GM19239 (cell line): ENCODE measurements at regions not wholly inside any gene's neighbourhood (a gene's known extent, or its start where the extent isn't known, plus 50 kb on each side); places are given as distances from the start of the nearest gene placed in this dataset.
"Not testable (repeated sequence)": the region's sequence is repeated elsewhere in the genome, so short reads cannot be mapped to it uniquely, and the experiment has no call there.

Experiments used
- DNase-seq: peaks from one replicate; pipeline ENCODE4 v3.0.0; 2011; ENCODE audit warnings: low spot score; ENCODE audit not compliant: insufficient read length
- FAIRE-seq: peaks from 2 replicates; lab custom pipeline; 2011; peaks lifted over from hg19 to GRCh38; lab: Jason Lieb, UNC

- DNase-seq (peak; percentile 67), FAIRE-seq (peak; percentile 94)
These were observed 60.0 kb upstream of the ATP5PO start for GRCh38 chr21:33975548-33976081.

- DNase-seq (no peak), FAIRE-seq (peak; percentile 33)
These were observed 59.2 kb upstream of the ATP5PO start for GRCh38 chr21:33974513-33975468.

DNA sequence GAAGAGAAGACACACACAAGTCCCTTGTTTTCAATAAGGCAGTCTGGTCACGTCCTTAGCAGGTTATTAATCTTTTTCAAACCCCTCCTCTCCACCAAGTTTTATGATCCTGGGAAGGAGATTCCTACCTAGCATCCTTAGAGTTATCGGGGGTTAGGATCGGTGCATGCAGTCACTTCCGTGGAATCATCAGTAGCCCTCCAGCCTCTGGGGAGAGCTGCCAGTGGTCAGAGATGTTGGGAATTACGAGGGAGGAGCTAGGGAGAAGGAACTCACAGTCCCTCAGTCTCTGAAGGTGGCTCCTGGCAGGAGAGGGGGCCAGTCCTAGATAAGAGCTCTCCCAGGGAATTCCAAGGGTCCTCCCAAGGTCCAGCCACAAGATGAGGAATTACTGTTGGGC is 57.7 kb upstream of the ATP5PO start:
- DNase-seq (no peak), FAIRE-seq (no peak)

GRCh38 chr21:33972539-33972938 is 56.9 kb upstream of the ATP5PO start:
- no peak for FAIRE-seq
- DNase-seq = no peak

- no peak for DNase-seq
- no peak for FAIRE-seq
These were observed 55.9 kb upstream of the ATP5PO start for GRCh38 chr21:33971492-33972013.

DNA sequence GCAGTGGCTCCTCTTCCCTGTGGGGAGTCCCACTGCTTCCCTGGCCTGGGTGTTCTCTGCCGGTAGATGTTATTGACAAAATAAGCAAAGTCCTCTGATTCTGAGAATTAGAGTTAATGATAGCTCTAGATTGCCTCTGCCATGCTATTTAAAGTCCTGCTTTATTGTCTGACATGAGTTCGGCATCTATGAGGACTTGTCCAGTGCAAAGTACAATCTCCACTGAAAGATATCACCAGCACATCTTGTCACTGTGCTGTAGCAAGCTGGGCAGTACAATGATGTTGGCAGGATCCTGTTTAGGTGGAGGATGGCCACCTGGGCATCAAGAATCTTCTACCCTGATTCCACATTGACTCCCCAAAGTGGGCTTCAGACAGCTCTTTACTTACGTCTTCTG is 54.0 kb upstream of the ATP5PO start:
- DNase-seq (no peak), FAIRE-seq (no peak)

DNA sequence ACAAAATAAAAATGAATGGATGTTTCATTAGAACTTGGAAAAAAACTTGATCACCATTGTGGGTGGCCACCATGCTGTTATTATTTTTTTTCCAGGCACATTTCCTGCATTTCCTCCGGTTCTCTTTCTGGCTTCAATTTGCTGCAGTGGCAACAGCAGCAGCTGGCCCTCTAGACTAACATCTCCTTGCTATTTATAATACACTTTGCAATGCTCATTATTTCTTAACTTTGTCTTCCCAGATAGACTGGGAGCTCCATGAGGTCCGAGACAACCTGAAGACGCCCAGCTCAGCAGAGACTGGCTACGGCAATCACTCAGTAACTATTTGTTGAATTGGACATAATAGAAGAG is 53.4 kb upstream of the ATP5PO start:
- DNase-seq (no peak), FAIRE-seq (no peak)

- DNase-seq (no peak), FAIRE-seq (peak; percentile 26)
These were observed 52.7 kb upstream of the ATP5PO start for GRCh38 chr21:33968080-33968994.

- DNase-seq (no peak), FAIRE-seq (no peak)
These were observed 51.5 kb upstream of the ATP5PO start for GRCh38 chr21:33967086-33967571.

GRCh38 chr21:33966324-33966949 is 50.8 kb upstream of the ATP5PO start:
- DNase-seq (no peak), FAIRE-seq (no peak)

DNA sequence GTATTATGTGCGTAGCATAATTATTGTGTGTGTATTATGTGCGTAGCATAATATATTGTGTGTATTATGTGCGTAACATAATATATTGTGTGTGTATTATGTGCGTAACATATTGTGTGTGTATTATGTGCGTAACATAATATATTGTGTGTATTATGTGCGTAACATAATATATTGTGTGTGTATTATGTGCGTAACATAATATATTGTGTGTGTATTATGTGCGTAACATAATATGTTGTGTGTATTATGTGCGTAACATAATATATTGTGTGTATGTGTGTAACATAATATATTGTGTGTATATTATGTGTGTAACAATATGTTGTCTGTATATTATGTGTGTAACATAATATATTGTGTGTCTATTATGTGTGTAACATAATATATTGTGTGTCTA is 50.1 kb upstream of the ATP5PO start:
- DNase-seq, FAIRE-seq: not testable (repeated sequence)
